MCF 10A (cell line): ENCODE measurements at regions not wholly inside any gene's neighbourhood (a gene's known extent, or its start where the extent isn't known, plus 50 kb on each side); places are given as distances from the start of the nearest gene placed in this dataset.

Experiments
- BruUV-seq: library from RNA; stranded (reverse); fragments of 400-500 nt; replicated peaks from 2 replicates; lab custom pipeline; 2021; lab: Mats Ljungman, UMichigan
- CTCF ChIA-PET: fragments of 300-600 bp; sonication (Branson Sonifier 250); formaldehyde crosslinking; extraction: SDS; loops from one replicate; lab custom pipeline; 2021; ENCODE audit warnings: antibody characterized with exemption, inconsistent platforms; lab: Yijun Ruan, JAX
- POLR2A ChIA-PET: fragments of 300-600, 350-650 bp; sonication (Branson Sonifier 250); formaldehyde crosslinking; extraction: SDS; loops from one replicate; lab custom pipeline; 2020; ENCODE audit warnings: antibody characterized with exemption, inconsistent platforms; lab: Yijun Ruan, JAX
- DNase-seq: peaks from one replicate; pipeline ENCODE4 v3.0.0-alpha.2; 2018; ENCODE audit not compliant: unreplicated experiment
- H3K27ac Mint-ChIP-seq: one replicate; pipeline ENCODE4 v1.8.0; 2022; ENCODE audit warnings: mild to moderate bottlenecking, low read depth, mixed read lengths; ENCODE audit not compliant: unreplicated experiment
- H3K27me3 Mint-ChIP-seq: one replicate; pipeline ENCODE4 v1.8.0; 2022; ENCODE audit warnings: mixed read lengths; ENCODE audit not compliant: insufficient read depth, unreplicated experiment
- H3K36me3 Mint-ChIP-seq: one replicate; pipeline ENCODE4 v1.8.0; 2022; ENCODE audit warnings: mild to moderate bottlenecking, moderate library complexity, mixed read lengths; ENCODE audit not compliant: insufficient read depth, unreplicated experiment
- H3K4me1 Mint-ChIP-seq: one replicate; pipeline ENCODE4 v1.8.0; 2022; ENCODE audit warnings: mixed read lengths; ENCODE audit not compliant: insufficient read depth, unreplicated experiment
- H3K4me3 Mint-ChIP-seq: one replicate; pipeline ENCODE4 v1.8.0; 2022; ENCODE audit warnings: mild to moderate bottlenecking, moderate library complexity, mixed read lengths; ENCODE audit not compliant: unreplicated experiment
- H3K9me3 Mint-ChIP-seq: one replicate; pipeline ENCODE4 v1.8.0; 2022; ENCODE audit warnings: mixed read lengths; ENCODE audit not compliant: unreplicated experiment
- CTCF ChIP-seq: fragments of 200-600 bp; IDR thresholded peaks from one replicate; pipeline ENCODE4 v1.8.0; 2022; ENCODE audit warnings: antibody characterized with exemption, mild to moderate bottlenecking; ENCODE audit not compliant: unreplicated experiment
- intact Hi-C: fragments of 100-400 bp; cut with micrococcal nuclease; formaldehyde crosslinking; loops from 2 replicates; pipeline ENCODE4 v1.14.1; 2022

- ChIA-PET POLR2A (no interaction called here), CTCF (no interaction called here)
- H3K4me3 Mint-ChIP-seq: no peak overlapping the region
- no peak overlapping the region for H3K27ac Mint-ChIP-seq
- BruUV-seq: no TSS peak
- H3K4me1 Mint-ChIP-seq: no peaks in the 10 kb centered on the region
- intact Hi-C loops: no loop called here
- no peak for TF ChIP-seq CTCF
- peaks cover 14% of the 10 kb centered on the region for H3K27me3 Mint-ChIP-seq
- no peaks in the 10 kb centered on the region for H3K36me3 Mint-ChIP-seq
- no peak for DNase-seq
- H3K9me3 Mint-ChIP-seq: no peaks in the 10 kb centered on the region
These were observed 65.0 kb downstream of the CBLN1 start for GRCh38 chr16:49216593-49216992.

- Mint-ChIP-seq H3K27me3 (peaks cover 14% of the 10 kb centered on the region), H3K27ac (no peak overlapping the region), H3K36me3 (no peaks in the 10 kb centered on the region), H3K9me3 (no peaks in the 10 kb centered on the region), H3K4me1 (no peaks in the 10 kb centered on the region), H3K4me3 (no peak overlapping the region)
- POLR2A ChIA-PET: no interaction called here
- CTCF ChIA-PET: no interaction called here
- intact Hi-C loops: no loop called here
- no peak for DNase-seq
- BruUV-seq: no TSS peak
- no peak for TF ChIP-seq CTCF
These were observed 68.0 kb downstream of the CBLN1 start for GRCh38 chr16:49213594-49213993.

GRCh38 chr16:49204191-49204590 is 77.4 kb downstream of the CBLN1 start:
- Mint-ChIP-seq H3K36me3 (no peaks in the 10 kb centered on the region), H3K9me3 (peaks cover 15% of the 10 kb centered on the region), H3K27me3 (peaks cover 14% of the 10 kb centered on the region), H3K27ac (no peak overlapping the region), H3K4me3 (no peak overlapping the region), H3K4me1 (no peaks in the 10 kb centered on the region)
- no peak for TF ChIP-seq CTCF
- ChIA-PET POLR2A (no interaction called here), CTCF (interaction anchor here (0.5 to 0.7 kb wide), 4 partner anchors 19 to 795 kb away, joined by 3 to 4 read pairs (median 3); no protein-coding TSS in a partner anchor)
- no TSS peak for BruUV-seq
- DNase-seq: no peak
- intact Hi-C loops: no loop called here

GRCh38 chr16:49203361-49203760 is 78.3 kb downstream of the CBLN1 start:
- no peak overlapping the region for H3K4me3 Mint-ChIP-seq
- no peaks in the 10 kb centered on the region for H3K4me1 Mint-ChIP-seq
- no TSS peak for BruUV-seq
- peaks cover 14% of the 10 kb centered on the region for H3K27me3 Mint-ChIP-seq
- H3K36me3 Mint-ChIP-seq: no peaks in the 10 kb centered on the region
- POLR2A ChIA-PET: no interaction called here
- intact Hi-C loops: no loop called here
- no peak for DNase-seq
- CTCF ChIA-PET: interaction anchor here (0.5 to 0.6 kb wide), 3 partner anchors 332 to 516 kb away, joined by 3 read pairs; no protein-coding TSS in a partner anchor
- peaks cover 15% of the 10 kb centered on the region for H3K9me3 Mint-ChIP-seq
- no peak for TF ChIP-seq CTCF
- no peak overlapping the region for H3K27ac Mint-ChIP-seq
